ENCODE measurements at regions not wholly inside any gene's neighbourhood (a gene's known extent, or its start where the extent isn't known, plus 50 kb on each side); places are given as distances from the start of the nearest gene placed in this dataset.

DNA sequence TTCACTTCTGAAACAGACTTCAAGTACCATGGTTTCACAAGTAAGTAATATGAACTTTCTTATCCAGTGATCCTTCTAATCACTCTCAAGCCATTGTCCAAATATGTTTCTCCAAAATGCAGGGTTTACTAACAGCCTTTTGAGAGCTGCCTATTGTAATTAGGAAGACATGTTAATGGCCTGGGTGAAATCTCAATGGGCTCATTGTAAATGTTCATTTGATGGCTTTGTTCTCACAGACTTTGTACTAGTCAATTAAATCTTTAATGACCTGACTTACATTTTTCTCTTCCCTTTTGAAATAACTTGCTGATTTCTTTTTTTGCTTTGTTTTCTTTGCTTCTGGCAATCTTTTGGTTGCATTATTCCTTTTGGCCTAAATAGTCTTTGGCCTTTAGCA is 444.8 kb downstream of the LIG4 start:
- no peak for TF ChIP-seq CTCF (IDR thresholded peaks at IDR 0.05; ENCODE audit: unreplicated experiment)
- Mint-ChIP-seq H3K27ac (peak overlapping the region; percentile 12), H3K4me3 (ENCODE audit: low read depth) (no peak overlapping the region), H3K4me1 (ENCODE audit: low read depth) (peaks cover 15% of the 10 kb centered on the region), H3K36me3 (ENCODE audit: insufficient read depth) (peaks cover 1% of the 10 kb centered on the region), H3K9me3 (ENCODE audit: low read depth) (no peaks in the 10 kb centered on the region), H3K27me3 (no peaks in the 10 kb centered on the region)
- no peak for DNase-seq (ENCODE audit: low spot score, unreplicated experiment)

DNA sequence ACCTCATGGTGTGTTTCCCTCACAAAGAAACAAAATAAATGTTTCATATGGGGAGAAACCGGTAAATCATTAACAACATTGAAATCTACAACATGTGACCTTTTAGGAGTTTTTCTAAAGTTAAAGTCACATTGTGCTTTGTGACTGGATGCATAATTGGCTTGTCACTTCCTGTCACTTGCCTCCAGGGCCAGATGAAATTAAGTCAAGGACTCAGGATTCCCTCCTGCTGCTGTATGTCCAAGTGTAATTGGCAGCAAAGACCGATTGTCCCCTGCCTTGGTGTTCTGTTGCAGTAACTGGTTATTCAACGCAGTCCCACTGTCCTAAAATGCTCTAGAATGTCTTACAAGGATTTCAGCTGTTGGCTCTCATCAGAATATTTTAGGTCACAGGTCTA is 448.2 kb downstream of the LIG4 start:
- peaks cover 1% of the 10 kb centered on the region for H3K36me3 Mint-ChIP-seq (ENCODE audit: insufficient read depth)
- peak overlapping the region; percentile 21 for H3K27ac Mint-ChIP-seq
- H3K27me3 Mint-ChIP-seq = no peaks in the 10 kb centered on the region
- no peaks in the 10 kb centered on the region for H3K9me3 Mint-ChIP-seq (ENCODE audit: low read depth)
- H3K4me1 Mint-ChIP-seq (ENCODE audit: low read depth) = peaks cover 15% of the 10 kb centered on the region
- TF ChIP-seq CTCF (IDR thresholded peaks at IDR 0.05; ENCODE audit: unreplicated experiment) = no peak
- no peak for DNase-seq (ENCODE audit: low spot score, unreplicated experiment)
- no peak overlapping the region for H3K4me3 Mint-ChIP-seq (ENCODE audit: low read depth)

GRCh38 chr13:107765724-107766401 is 449.5 kb downstream of the LIG4 start:
- Mint-ChIP-seq H3K4me1 (ENCODE audit: low read depth) (peaks cover 15% of the 10 kb centered on the region), H3K4me3 (ENCODE audit: low read depth) (no peak overlapping the region), H3K27ac (no peak overlapping the region)

DNA sequence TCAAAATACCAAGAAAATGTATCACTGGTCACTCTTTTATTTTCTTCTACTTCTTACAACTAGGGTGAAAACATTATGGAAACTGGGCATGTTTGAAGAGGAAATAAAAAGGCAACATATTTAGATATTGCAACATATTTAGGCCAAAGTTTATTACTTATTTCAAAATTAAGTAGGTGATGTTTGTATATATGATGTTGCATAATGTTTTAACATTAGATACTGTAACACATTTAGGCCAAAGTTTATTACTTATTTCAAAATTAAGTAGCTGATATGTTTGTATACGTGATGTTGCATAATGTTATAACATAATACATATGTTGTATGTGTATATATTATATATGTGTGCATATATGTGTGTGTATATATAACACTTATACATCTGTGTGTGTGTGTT is 451.3 kb downstream of the LIG4 start:
- Mint-ChIP-seq H3K27me3 (no peaks in the 10 kb centered on the region), H3K4me1 (ENCODE audit: low read depth) (peaks cover 15% of the 10 kb centered on the region), H3K27ac (no peak overlapping the region), H3K36me3 (ENCODE audit: insufficient read depth) (peaks cover 1% of the 10 kb centered on the region), H3K4me3 (ENCODE audit: low read depth) (no peak overlapping the region), H3K9me3 (ENCODE audit: low read depth) (no peaks in the 10 kb centered on the region)
- DNase-seq (ENCODE audit: low spot score, unreplicated experiment) = no peak
- TF ChIP-seq CTCF (IDR thresholded peaks at IDR 0.05; ENCODE audit: unreplicated experiment) = no peak

More at GRCh38 chr13:107765724-107766401, 449.5 kb downstream of the LIG4 start:
- Mint-ChIP-seq H3K27me3 (no peaks in the 10 kb centered on the region), H3K36me3 (ENCODE audit: insufficient read depth) (peaks cover 1% of the 10 kb centered on the region), H3K9me3 (ENCODE audit: low read depth) (no peaks in the 10 kb centered on the region)
- TF ChIP-seq CTCF (IDR thresholded peaks at IDR 0.05; ENCODE audit: unreplicated experiment) = no peak
- DNase-seq (ENCODE audit: low spot score, unreplicated experiment) = no peak

DNA sequence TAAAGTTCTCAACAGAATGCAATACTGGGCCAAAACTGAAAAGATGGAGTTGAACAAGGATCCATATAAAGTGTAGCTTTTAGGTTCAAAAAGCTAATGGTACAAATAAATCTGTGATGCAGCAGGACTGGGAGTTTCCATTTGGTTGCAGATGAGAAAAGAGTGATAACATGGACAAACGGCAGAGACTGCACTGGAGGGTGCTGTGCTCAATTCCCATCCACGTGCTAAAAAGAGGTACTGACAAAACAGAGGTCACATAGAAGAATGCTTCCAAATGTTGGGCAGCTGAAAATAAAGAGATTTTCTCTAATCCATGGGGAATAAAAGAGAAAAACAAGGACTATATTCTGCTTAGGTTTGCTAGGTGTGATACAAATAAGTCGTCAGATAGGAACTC is 461.6 kb downstream of the LIG4 start:
- Mint-ChIP-seq H3K27me3 (no peaks in the 10 kb centered on the region), H3K4me3 (ENCODE audit: low read depth) (no peak overlapping the region), H3K4me1 (ENCODE audit: low read depth) (no peaks in the 10 kb centered on the region), H3K36me3 (ENCODE audit: insufficient read depth) (no peaks in the 10 kb centered on the region), H3K27ac (no peak overlapping the region), H3K9me3 (ENCODE audit: low read depth) (no peaks in the 10 kb centered on the region)
- no peak for DNase-seq (ENCODE audit: low spot score, unreplicated experiment)
- no peak for TF ChIP-seq CTCF (IDR thresholded peaks at IDR 0.05; ENCODE audit: unreplicated experiment)

Measured in progenitor cell of endocrine pancreas (in vitro differentiated cells).